Progenitor cell of endocrine pancreas (in vitro differentiated cells): ENCODE measurements at regions not wholly inside any gene's neighbourhood (a gene's known extent, or its start where the extent isn't known, plus 50 kb on each side); places are given as distances from the start of the nearest gene placed in this dataset.

Source experiments
- DNase-seq: peaks from one replicate; pipeline ENCODE4 v3.0.0; 2021; ENCODE audit warnings: low spot score; ENCODE audit not compliant: unreplicated experiment
- H3K27ac Mint-ChIP-seq: 2 replicates; pipeline ENCODE4 v1.8.0; 2021; ENCODE audit warnings: mild to moderate bottlenecking, moderate library complexity, mixed read lengths
- H3K27me3 Mint-ChIP-seq: 2 replicates; pipeline ENCODE4 v1.8.0; 2021; ENCODE audit warnings: mixed read lengths
- H3K36me3 Mint-ChIP-seq: 2 replicates; pipeline ENCODE4 v1.8.0; 2022; ENCODE audit warnings: mixed read lengths; ENCODE audit not compliant: insufficient read depth
- H3K4me1 Mint-ChIP-seq: 2 replicates; pipeline ENCODE4 v1.8.0; 2021; ENCODE audit warnings: low read depth, mixed read lengths
- H3K4me3 Mint-ChIP-seq: 2 replicates; pipeline ENCODE4 v1.8.0; 2021; ENCODE audit warnings: low read depth, mild to moderate bottlenecking, moderate library complexity, mixed read lengths
- H3K9me3 Mint-ChIP-seq: 2 replicates; pipeline ENCODE4 v1.8.0; 2021; ENCODE audit warnings: low read depth, mixed read lengths
- CTCF ChIP-seq: fragments of 200-600 bp; sonication (generic); IDR thresholded peaks from one replicate; pipeline ENCODE4 v1.5.0; 2021; ENCODE audit warnings: antibody characterized with exemption, mild to moderate bottlenecking; ENCODE audit not compliant: unreplicated experiment

GRCh38 chr3:26082911-26083310 lies 293.0 kb downstream of the OXSM start:
- Mint-ChIP-seq H3K4me3 (no peak overlapping the region), H3K4me1 (peaks cover 3% of the 10 kb centered on the region), H3K27me3 (no peaks in the 10 kb centered on the region), H3K36me3 (peaks cover 3% of the 10 kb centered on the region), H3K9me3 (peaks cover 8% of the 10 kb centered on the region), H3K27ac (no peak overlapping the region)
- TF ChIP-seq CTCF: no peak
- no peak for DNase-seq

GRCh38 chr3:26084629-26085028 lies 294.7 kb downstream of the OXSM start:
- peaks cover 3% of the 10 kb centered on the region for H3K4me1 Mint-ChIP-seq
- no peaks in the 10 kb centered on the region for H3K27me3 Mint-ChIP-seq
- H3K27ac Mint-ChIP-seq: no peak overlapping the region
- no peak overlapping the region for H3K4me3 Mint-ChIP-seq
- no peak for TF ChIP-seq CTCF
- H3K36me3 Mint-ChIP-seq: peaks cover 7% of the 10 kb centered on the region
- H3K9me3 Mint-ChIP-seq: peaks cover 20% of the 10 kb centered on the region
- no peak for DNase-seq

GRCh38 chr3:26087751-26088150 lies 297.9 kb downstream of the OXSM start:
- Mint-ChIP-seq H3K36me3 (peaks cover 7% of the 10 kb centered on the region), H3K9me3 (peaks cover 20% of the 10 kb centered on the region), H3K4me3 (no peak overlapping the region), H3K27me3 (no peaks in the 10 kb centered on the region), H3K4me1 (peaks cover 3% of the 10 kb centered on the region), H3K27ac (no peak overlapping the region)
- DNase-seq: no peak
- no peak for TF ChIP-seq CTCF

GRCh38 chr3:26089249-26089648 lies 299.4 kb downstream of the OXSM start:
- no peak overlapping the region for H3K4me3 Mint-ChIP-seq
- no peak for TF ChIP-seq CTCF
- peaks cover 29% of the 10 kb centered on the region for H3K9me3 Mint-ChIP-seq
- H3K27ac Mint-ChIP-seq: no peak overlapping the region
- no peaks in the 10 kb centered on the region for H3K27me3 Mint-ChIP-seq
- peaks cover 7% of the 10 kb centered on the region for H3K36me3 Mint-ChIP-seq
- no peak for DNase-seq
- peaks cover 3% of the 10 kb centered on the region for H3K4me1 Mint-ChIP-seq

GRCh38 chr3:26090589-26090988 lies 300.7 kb downstream of the OXSM start:
- H3K4me1 Mint-ChIP-seq: no peaks in the 10 kb centered on the region
- no peak overlapping the region for H3K4me3 Mint-ChIP-seq
- H3K27me3 Mint-ChIP-seq: no peaks in the 10 kb centered on the region
- H3K9me3 Mint-ChIP-seq: peaks cover 36% of the 10 kb centered on the region
- H3K36me3 Mint-ChIP-seq: peaks cover 7% of the 10 kb centered on the region
- H3K27ac Mint-ChIP-seq: no peak overlapping the region
- no peak for TF ChIP-seq CTCF
- DNase-seq: no peak
